B cell (primary cell): ENCODE measurements at regions not wholly inside any gene's neighbourhood (a gene's known extent, or its start where the extent isn't known, plus 50 kb on each side); places are given as distances from the start of the nearest gene placed in this dataset.
"Not testable (repeated sequence)": the region's sequence is repeated elsewhere in the genome, so short reads cannot be mapped to it uniquely, and the experiment has no call there.

Experiments used
- ATAC-seq: fragments of 200-7000 bp; cut with Tn5 transposase; one replicate; pipeline ENCODE4 v1.10.0; 2021; ENCODE audit warnings: low read depth, mild to moderate bottlenecking, moderate number of reproducible peaks, moderate library complexity
- CTCF ChIA-PET: fragments of 350-600 bp; sonication (Branson Sonifier 250); formaldehyde crosslinking; loops from one replicate; lab custom pipeline; 2021; ENCODE audit warnings: antibody characterized with exemption, inconsistent platforms; lab: Charles Lee
- POLR2A ChIA-PET: fragments of 350-600 bp; sonication (Branson Sonifier 250); formaldehyde crosslinking; loops from one replicate; lab custom pipeline; 2021; ENCODE audit warnings: antibody characterized with exemption; lab: Charles Lee
- DNase-seq: peaks from one replicate; pipeline ENCODE4 v3.0.0; 2013
- H2AFZ ChIP-seq: 2 replicates; pipeline ENCODE4 v1.6.1; 2012; ENCODE audit warnings: mild to moderate bottlenecking, low read depth, low read length; ENCODE audit not compliant: insufficient read depth, poor library complexity, severe bottlenecking
- H3K27ac ChIP-seq, 2 donors: 1 replicate in 1 of 2; 2 replicates in 1 of 2; pipeline ENCODE4 v1.5.1; 2012 to 2013; ENCODE audit warnings: low read length in 2 of 2, mild to moderate bottlenecking in 2 of 2, moderate library complexity in 1 of 2
- H3K27me3 ChIP-seq, 4 experiments: fragments of 200-600 bp in 1 of 4; sonication (generic) in 1 of 4; replicated peaks in 1 of 4; 1 replicate in 2 of 4; 2 replicates in 2 of 4; pipeline versions ENCODE4 v1.6.1 to v1.7.0; 2013 to 2016; ENCODE audit warnings: low read length in 3 of 4, mild to moderate bottlenecking in 2 of 4, mixed read lengths in 1 of 4, moderate library complexity in 1 of 4; ENCODE audit not compliant: insufficient read depth in 4 of 4, control insufficient read depth in 3 of 4; ENCODE audit errors: control extremely low read depth in 1 of 4
- H3K36me3 ChIP-seq, 2 experiments: replicated peaks in 1 of 2; 1 replicate in 1 of 2; 2 replicates in 1 of 2; pipeline versions ENCODE4 v1.6.1 to v1.7.1; 2013; ENCODE audit warnings: low read length in 1 of 2; ENCODE audit not compliant: insufficient read depth in 2 of 2, control insufficient read depth in 1 of 2; ENCODE audit errors: control extremely low read depth in 1 of 2, extremely low read depth in 1 of 2
- H3K4me1 ChIP-seq, 2 donors: fragments of 200-600 bp in 1 of 2; sonication (generic) in 1 of 2; 1 replicate in 1 of 2; 2 replicates in 1 of 2; pipeline versions ENCODE4 v1.5.1 to v1.6.1; 2013 to 2017; ENCODE audit warnings: low read length in 2 of 2; ENCODE audit not compliant: control insufficient read depth in 2 of 2, insufficient read depth in 2 of 2
- H3K4me2 ChIP-seq: replicated peaks from 2 replicates; pipeline ENCODE3; 2012; ENCODE audit warnings: mild to moderate bottlenecking, low read depth, low read length; ENCODE audit not compliant: poor library complexity, severe bottlenecking
- H3K4me3 ChIP-seq, 5 experiments: fragments of 200-600 bp in 1 of 5; sonication (generic) in 1 of 5; 1 replicate in 3 of 5; 2 replicates in 2 of 5; pipeline versions ENCODE4 v1.5.1 to v1.7.0; 2011 to 2016; ENCODE audit warnings: low read length in 4 of 5, mild to moderate bottlenecking in 4 of 5, low read depth in 2 of 5, control low read depth in 1 of 5, moderate library complexity in 1 of 5; ENCODE audit not compliant: insufficient read depth in 1 of 5; ENCODE audit errors: control extremely low read depth in 1 of 5, extremely low read depth in 1 of 5
- H3K79me2 ChIP-seq: fragments of 200-600 bp; sonication (generic); one replicate; pipeline ENCODE4 v1.6.0; 2016; ENCODE audit warnings: low read length; ENCODE audit not compliant: control insufficient read depth, insufficient read depth
- H3K9ac ChIP-seq: fragments of 200-600 bp; sonication (generic); 2 replicates; pipeline ENCODE4 v1.6.1; 2017; ENCODE audit warnings: mild to moderate bottlenecking, low read length, moderate library complexity
- H3K9me3 ChIP-seq, 3 donors: one replicate each; pipeline versions ENCODE4 v1.6.1 to v1.7.1; 2013; ENCODE audit warnings: low read length in 2 of 3; ENCODE audit not compliant: control insufficient read depth in 2 of 3, insufficient read depth in 1 of 3; ENCODE audit errors: control extremely low read depth in 1 of 3
- H4K20me1 ChIP-seq: 2 replicates; pipeline ENCODE4 v1.6.0; 2012; ENCODE audit warnings: mild to moderate bottlenecking, low read length; ENCODE audit not compliant: insufficient read depth, control insufficient read depth, poor library complexity, severe bottlenecking
- H3K27ac Mint-ChIP-seq: one replicate; pipeline ENCODE4 v1.8.0; 2021; ENCODE audit warnings: mixed read lengths
- H3K27me3 Mint-ChIP-seq: one replicate; pipeline ENCODE4 v1.8.0; 2021; ENCODE audit warnings: mixed read lengths
- H3K4me1 Mint-ChIP-seq: one replicate; pipeline ENCODE4 v1.8.0; 2021; ENCODE audit warnings: mixed read lengths
- H3K4me3 Mint-ChIP-seq: one replicate; pipeline ENCODE4 v1.8.0; 2021; ENCODE audit warnings: mixed read lengths
- H3K9me3 Mint-ChIP-seq: one replicate; pipeline ENCODE4 v1.8.0; 2022; ENCODE audit warnings: mixed read lengths; ENCODE audit not compliant: insufficient read depth
- WGBS: methylation state at CpG from one replicate; pipeline ENCODE4 v1.1.5; 2013; ENCODE audit warnings: missing lambda C conversion rate; ENCODE audit not compliant: insufficient coverage; 5-methylcytosine and 5-hydroxymethylcytosine counted together
- intact Hi-C: fragments of 100-400 bp; cut with micrococcal nuclease; formaldehyde crosslinking; loops from one replicate; pipeline ENCODE4 v1.10.0; 2022

GRCh38 chr1:148228846-148229245, 76.8 kb upstream of the NBPF11 start:
- H3K9me3 Mint-ChIP-seq, H3K27me3 Mint-ChIP-seq, H3K79me2 ChIP-seq, H3K27ac ChIP-seq, H3K4me1 ChIP-seq, H2AFZ ChIP-seq, H3K4me2 ChIP-seq, H3K27me3 ChIP-seq, H3K4me3 Mint-ChIP-seq, H4K20me1 ChIP-seq, H3K4me1 Mint-ChIP-seq, CTCF ChIA-PET, H3K36me3 ChIP-seq, intact Hi-C loops, H3K27ac Mint-ChIP-seq, H3K9ac ChIP-seq, ATAC-seq, DNase-seq, H3K4me3 ChIP-seq, POLR2A ChIA-PET, H3K9me3 ChIP-seq: not testable (repeated sequence)
- no CpG with 5 or more reads among the region's 5 CpGs for WGBS

DNA sequence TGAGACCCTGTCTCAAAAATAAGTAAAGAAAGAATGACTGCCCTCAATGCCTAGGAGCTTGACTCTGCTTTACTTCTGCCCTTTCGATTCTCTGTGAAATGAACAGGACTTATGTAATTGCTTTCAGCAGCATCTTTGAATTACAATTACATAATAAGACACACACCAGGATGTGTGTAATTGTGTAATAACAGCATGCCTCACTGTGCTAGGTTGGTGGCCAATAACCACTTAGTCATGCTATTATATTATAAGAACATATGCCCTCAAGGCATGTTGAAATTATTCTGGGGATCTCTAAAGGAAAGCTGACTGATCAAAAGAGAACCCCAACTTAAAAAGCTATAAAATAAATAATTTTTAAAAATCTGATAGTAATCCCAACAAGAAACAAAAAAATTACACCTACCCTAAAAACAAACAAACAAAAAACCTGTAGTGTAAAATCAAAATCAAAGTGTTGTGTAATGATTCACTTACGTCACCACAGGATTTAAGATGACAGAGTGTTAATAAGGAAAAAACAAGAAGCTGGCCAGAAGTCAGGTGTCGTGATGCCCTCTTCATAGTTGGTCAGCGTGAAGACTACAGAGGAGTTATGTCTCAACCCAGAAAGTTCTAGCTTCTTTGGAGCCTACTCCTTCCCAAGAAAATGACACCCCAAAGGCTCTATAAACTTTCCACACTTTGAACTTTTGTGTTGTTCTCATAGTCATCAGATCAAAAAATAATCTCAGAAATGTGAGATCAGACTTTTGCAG, 70.5 kb upstream of the NBPF11 start:
- H2AFZ ChIP-seq, intact Hi-C loops, H3K4me1 Mint-ChIP-seq, H3K27me3 Mint-ChIP-seq, CTCF ChIA-PET, H3K9me3 ChIP-seq, H3K79me2 ChIP-seq, ATAC-seq, H3K9me3 Mint-ChIP-seq, H4K20me1 ChIP-seq, H3K36me3 ChIP-seq, H3K9ac ChIP-seq, H3K27ac Mint-ChIP-seq, H3K4me1 ChIP-seq, H3K4me2 ChIP-seq, H3K4me3 ChIP-seq, H3K27ac ChIP-seq, POLR2A ChIA-PET, H3K27me3 ChIP-seq, H3K4me3 Mint-ChIP-seq, DNase-seq: not testable (repeated sequence)
- no CpG with 5 or more reads among the region's 4 CpGs for WGBS

GRCh38 chr1:148221593-148221992, 69.5 kb upstream of the NBPF11 start:
- H2AFZ ChIP-seq, H3K4me3 Mint-ChIP-seq, H3K9ac ChIP-seq, H3K27me3 ChIP-seq, H3K9me3 ChIP-seq, ATAC-seq, H4K20me1 ChIP-seq, DNase-seq, POLR2A ChIA-PET, H3K79me2 ChIP-seq, H3K4me1 Mint-ChIP-seq, CTCF ChIA-PET, H3K9me3 Mint-ChIP-seq, H3K4me2 ChIP-seq, intact Hi-C loops, H3K4me1 ChIP-seq, H3K27me3 Mint-ChIP-seq, H3K4me3 ChIP-seq, H3K27ac ChIP-seq, H3K27ac Mint-ChIP-seq, H3K36me3 ChIP-seq: not testable (repeated sequence)
- WGBS = no CpG with 5 or more reads among the region's 4 CpGs

DNA sequence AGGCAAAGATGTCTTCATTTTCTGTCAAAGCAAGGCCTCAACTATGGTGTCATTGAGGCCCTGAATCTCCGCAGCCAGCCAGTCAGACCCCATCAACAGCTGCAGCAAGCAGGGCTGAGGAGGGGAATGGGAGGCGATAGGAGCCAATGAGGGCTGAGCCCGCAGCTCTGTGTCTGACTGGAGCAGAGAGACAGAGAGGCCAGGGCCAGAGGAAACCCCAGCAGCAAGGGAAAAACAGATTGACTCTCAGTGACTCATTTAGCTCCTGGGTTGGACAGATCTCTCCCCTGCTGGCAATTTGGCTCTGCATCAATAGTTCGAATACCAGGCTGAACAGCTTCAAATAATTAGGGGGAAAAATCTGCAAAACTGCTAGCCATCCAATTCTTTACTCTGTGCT, 67.1 kb upstream of the NBPF11 start:
- H3K4me3 ChIP-seq, H3K4me1 Mint-ChIP-seq, H3K4me2 ChIP-seq, H3K9ac ChIP-seq, H2AFZ ChIP-seq, intact Hi-C loops, H3K36me3 ChIP-seq, H3K27ac Mint-ChIP-seq, H3K27ac ChIP-seq, ATAC-seq, H3K4me3 Mint-ChIP-seq, H3K27me3 ChIP-seq, H4K20me1 ChIP-seq, DNase-seq, POLR2A ChIA-PET, CTCF ChIA-PET, H3K4me1 ChIP-seq, H3K9me3 Mint-ChIP-seq, H3K9me3 ChIP-seq, H3K27me3 Mint-ChIP-seq, H3K79me2 ChIP-seq: not testable (repeated sequence)
- no CpG with 5 or more reads among the region's 4 CpGs for WGBS
